22Rv1 (cell line): ENCODE measurements at regions not wholly inside any gene's neighbourhood (a gene's known extent, or its start where the extent isn't known, plus 50 kb on each side); places are given as distances from the start of the nearest gene placed in this dataset.

Experiments
- ZFX ChIP-seq: fragments of 450-650 bp; IDR thresholded peaks from 2 replicates; pipeline ENCODE4 v1.6.1; 2017; ENCODE audit warnings: antibody characterized with exemption, borderline replicate concordance
- TF ChIP-seq, protein P1 (sequence below): fragments of 450-650 bp; IDR thresholded peaks from 2 replicates; pipeline ENCODE4 v1.5.1; 2017; ENCODE audit warnings: mild to moderate bottlenecking

GRCh38 chr5:40106847-40107246, 572.9 kb upstream of the PTGER4 start:
- TF ChIP-seq ZFX, result no peak
- TF ChIP-seq, protein P1, sequence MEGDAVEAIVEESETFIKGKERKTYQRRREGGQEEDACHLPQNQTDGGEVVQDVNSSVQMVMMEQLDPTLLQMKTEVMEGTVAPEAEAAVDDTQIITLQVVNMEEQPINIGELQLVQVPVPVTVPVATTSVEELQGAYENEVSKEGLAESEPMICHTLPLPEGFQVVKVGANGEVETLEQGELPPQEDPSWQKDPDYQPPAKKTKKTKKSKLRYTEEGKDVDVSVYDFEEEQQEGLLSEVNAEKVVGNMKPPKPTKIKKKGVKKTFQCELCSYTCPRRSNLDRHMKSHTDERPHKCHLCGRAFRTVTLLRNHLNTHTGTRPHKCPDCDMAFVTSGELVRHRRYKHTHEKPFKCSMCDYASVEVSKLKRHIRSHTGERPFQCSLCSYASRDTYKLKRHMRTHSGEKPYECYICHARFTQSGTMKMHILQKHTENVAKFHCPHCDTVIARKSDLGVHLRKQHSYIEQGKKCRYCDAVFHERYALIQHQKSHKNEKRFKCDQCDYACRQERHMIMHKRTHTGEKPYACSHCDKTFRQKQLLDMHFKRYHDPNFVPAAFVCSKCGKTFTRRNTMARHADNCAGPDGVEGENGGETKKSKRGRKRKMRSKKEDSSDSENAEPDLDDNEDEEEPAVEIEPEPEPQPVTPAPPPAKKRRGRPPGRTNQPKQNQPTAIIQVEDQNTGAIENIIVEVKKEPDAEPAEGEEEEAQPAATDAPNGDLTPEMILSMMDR, result no peak
